HepG2 (cell line): ENCODE measurements at regions not wholly inside any gene's neighbourhood (a gene's known extent, or its start where the extent isn't known, plus 50 kb on each side); places are given as distances from the start of the nearest gene placed in this dataset.

Experiments
- ATAC-seq: fragments of 200-7000 bp; cut with Tn5 transposase; 3 replicates; pipeline ENCODE4 v1.9.1; 2020; ENCODE audit warnings: mild to moderate bottlenecking, moderate library complexity
- BruUV-seq: library from RNA; stranded (reverse); fragments of 400-500 nt; replicated peaks from 2 replicates; lab custom pipeline; 2021; lab: Mats Ljungman, UMichigan
- CTCF ChIA-PET: fragments of 300-600 bp; formaldehyde crosslinking; extraction: SDS; loops from one replicate; lab custom pipeline; 2021; ENCODE audit warnings: low total read pairs, inconsistent platforms, low intra/inter-chr PET ratio; lab: Yijun Ruan, JAX
- POLR2A ChIA-PET: fragments of 350-600 bp; sonication (Branson Sonifier 250); formaldehyde crosslinking; loops from one replicate; lab custom pipeline; 2020; ENCODE audit warnings: antibody characterized with exemption, inconsistent platforms; lab: Yijun Ruan, JAX
- DNase-seq: peaks from one replicate; pipeline ENCODE4 v3.0.0-alpha.2; 2015; ENCODE audit warnings: low spot score
- FAIRE-seq: peaks from 3 replicates; lab custom pipeline; 2011; peaks lifted over from hg19 to GRCh38; lab: Jason Lieb, UNC
- H2AFZ ChIP-seq: one replicate; pipeline ENCODE4 v1.6.1; 2011; ENCODE audit warnings: low read length, inconsistent platforms
- H3K27ac ChIP-seq: fragments of 300-600 bp; 3 replicates; pipeline ENCODE4 v1.8.0; 2011; ENCODE audit warnings: mixed run types, mild to moderate bottlenecking, mixed read lengths, low read length, inconsistent platforms; ENCODE audit not compliant: insufficient read depth; ENCODE audit errors: extremely low read length
- H3K27me3 ChIP-seq, 2 experiments: fragments of 200-600 bp in 1 of 2; 2 replicates in 1 of 2; 3 replicates in 1 of 2; pipeline versions ENCODE4 v1.6.0 to v1.8.0; 2011; ENCODE audit warnings: low read length in 2 of 2, mild to moderate bottlenecking in 2 of 2, moderate library complexity in 2 of 2, inconsistent platforms in 1 of 2; ENCODE audit not compliant: insufficient read depth in 2 of 2, control insufficient read depth in 1 of 2
- H3K36me3 ChIP-seq, 2 experiments: fragments of 200-600 bp in 1 of 2; replicated peaks in 1 of 2; 2 replicates in 1 of 2; 3 replicates in 1 of 2; pipeline versions ENCODE4 v1.5.1 to v1.8.0; 2011; ENCODE audit warnings: low read length in 2 of 2, inconsistent platforms in 1 of 2; ENCODE audit not compliant: insufficient read depth in 2 of 2, control insufficient read depth in 1 of 2
- H3K4me1 ChIP-seq: 2 replicates; pipeline ENCODE4 v1.5.1; 2012; ENCODE audit warnings: low read length, inconsistent platforms; ENCODE audit not compliant: insufficient read depth
- H3K4me2 ChIP-seq: 2 replicates; pipeline ENCODE4 v1.6.0; 2011; ENCODE audit warnings: low read depth, low read length, inconsistent platforms
- H3K4me3 ChIP-seq, 3 experiments: fragments of 200-600 bp in 1 of 3; sonication (generic), shearing (Covaris generic) in 1 of 3; replicated peaks in 1 of 3; 2 replicates each; pipeline ENCODE4 v1.5.1; 2011 to 2016; ENCODE audit warnings: low read length in 3 of 3, inconsistent platforms in 2 of 3, low read depth in 2 of 3, mild to moderate bottlenecking in 2 of 3, control low read depth in 1 of 3, mixed read lengths in 1 of 3; ENCODE audit not compliant: insufficient read depth in 1 of 3
- H3K79me2 ChIP-seq: one replicate; pipeline ENCODE4 v1.6.1; 2011; ENCODE audit warnings: low read length, inconsistent platforms; ENCODE audit not compliant: insufficient read depth
- H3K9ac ChIP-seq: 2 replicates; pipeline ENCODE4 v1.6.0; 2011; ENCODE audit warnings: mild to moderate bottlenecking, low read depth, low read length, inconsistent platforms; ENCODE audit not compliant: insufficient read depth
- H3K9me3 ChIP-seq: 2 replicates; pipeline ENCODE4 v1.5.1; 2012; ENCODE audit warnings: mild to moderate bottlenecking, low read length
- H4K20me1 ChIP-seq: 2 replicates; pipeline ENCODE4 v1.6.0; 2011; ENCODE audit warnings: inconsistent platforms, mild to moderate bottlenecking, low read length, moderate library complexity; ENCODE audit not compliant: insufficient read depth
- FOXJ3 ChIP-seq: sonication (generic); formaldehyde crosslinking; IDR thresholded peaks from 2 replicates; pipeline ENCODE4 v1.4.0; 2020; ENCODE audit warnings: missing genetic modification reagents, mild to moderate bottlenecking, borderline replicate concordance
- MAFF ChIP-seq: IDR thresholded peaks from 2 replicates; pipeline ENCODE4 v1.6.1; 2011; ENCODE audit warnings: low read depth, low read length, improper control_type of control experiment
- MAFK ChIP-seq, 2 experiments: IDR thresholded peaks in 1 of 2; conservative IDR thresholded peaks in 1 of 2; 2 replicates each; pipeline ENCODE4 v1.6.1; 2011; ENCODE audit warnings: improper control_type of control experiment in 2 of 2, low read length in 2 of 2
- NFE2L1 ChIP-seq: sonication (generic); formaldehyde crosslinking; IDR thresholded peaks from 2 replicates; pipeline ENCODE4 v1.4.0; 2020; ENCODE audit warnings: missing genetic modification reagents, mild to moderate bottlenecking, borderline replicate concordance
- SNAI1 ChIP-seq: sonication (generic); formaldehyde crosslinking; IDR thresholded peaks from 2 replicates; pipeline ENCODE4 v1.5.0; 2020; ENCODE audit warnings: mild to moderate bottlenecking, missing genetic modification reagents, borderline replicate concordance
- ZBTB44 ChIP-seq: sonication (generic); formaldehyde crosslinking; IDR thresholded peaks from 2 replicates; pipeline ENCODE4 v1.4.0; 2020; ENCODE audit warnings: missing genetic modification reagents
- ZNF558 ChIP-seq: sonication (generic); formaldehyde crosslinking; IDR thresholded peaks from 2 replicates; pipeline ENCODE4 v1.9.0; 2022; ENCODE audit warnings: mild to moderate bottlenecking, missing genetic modification reagents, borderline replicate concordance
- ZNF652 ChIP-seq: IDR thresholded peaks from 2 replicates; pipeline ENCODE4 v1.6.1; 2016; ENCODE audit warnings: low read depth, borderline replicate concordance
- ZNF687 ChIP-seq: sonication (generic); formaldehyde crosslinking; IDR thresholded peaks from 2 replicates; pipeline ENCODE4 v1.5.1; 2020; ENCODE audit warnings: mild to moderate bottlenecking, missing genetic modification reagents, moderate library complexity
- WGBS: methylation state at CpG from one replicate; pipeline ENCODE4 v1.1.6; 2017; ENCODE audit warnings: low lambda C conversion rate; 5-methylcytosine and 5-hydroxymethylcytosine counted together
- in situ Hi-C: cut with HindIII; loops from 2 replicates; pipeline ENCODE4 v1.10.0; 2017; ENCODE audit warnings: low pct_unique_long_range_greater_than_20kb; ENCODE audit not compliant: extremely low pct_ligation_motif_present
- intact Hi-C: fragments of 100-400 bp; cut with micrococcal nuclease; formaldehyde crosslinking; loops from one replicate; pipeline ENCODE4 v1.10.0; 2022; ENCODE audit not compliant: unreplicated experiment

DNA sequence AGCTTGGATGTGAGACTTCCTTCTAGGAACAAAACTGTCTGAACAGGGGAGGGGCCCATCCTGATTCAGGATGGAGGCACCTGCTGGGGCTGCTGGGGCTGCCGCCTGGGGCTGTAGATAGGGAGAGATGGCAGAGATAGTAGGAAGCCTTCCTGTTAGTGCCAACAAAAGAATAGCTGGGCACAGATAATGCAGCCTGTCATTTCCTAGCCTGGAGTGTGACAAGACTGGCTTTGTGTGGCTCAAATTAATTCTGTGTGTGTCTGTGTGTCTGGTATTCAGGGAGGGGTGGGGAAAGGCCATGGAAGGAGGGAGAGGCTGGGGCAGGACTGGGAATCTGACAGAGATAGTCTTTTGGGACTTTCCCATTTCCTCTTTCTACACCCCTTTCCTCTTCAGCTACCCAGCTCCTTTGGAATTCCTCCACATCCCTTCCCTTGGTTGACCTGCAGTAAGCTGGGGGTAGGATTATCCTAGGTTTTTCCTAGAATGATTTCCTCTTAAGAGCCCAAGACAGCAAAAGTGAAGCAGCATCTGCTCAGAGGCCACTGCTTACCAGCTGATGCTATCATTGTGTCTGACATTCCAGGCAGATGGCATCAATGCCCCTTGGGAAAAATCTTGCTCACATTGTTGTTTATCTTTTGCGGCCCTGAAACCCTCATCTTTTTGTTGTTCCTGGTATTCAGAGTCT lies 144.9 kb upstream of the LHCGR start (continued):
- TF ChIP-seq SNAI1 (CRISPR knock-in tag) (no peak), ZNF652 (CRISPR knock-in tag) (no peak)

DNA sequence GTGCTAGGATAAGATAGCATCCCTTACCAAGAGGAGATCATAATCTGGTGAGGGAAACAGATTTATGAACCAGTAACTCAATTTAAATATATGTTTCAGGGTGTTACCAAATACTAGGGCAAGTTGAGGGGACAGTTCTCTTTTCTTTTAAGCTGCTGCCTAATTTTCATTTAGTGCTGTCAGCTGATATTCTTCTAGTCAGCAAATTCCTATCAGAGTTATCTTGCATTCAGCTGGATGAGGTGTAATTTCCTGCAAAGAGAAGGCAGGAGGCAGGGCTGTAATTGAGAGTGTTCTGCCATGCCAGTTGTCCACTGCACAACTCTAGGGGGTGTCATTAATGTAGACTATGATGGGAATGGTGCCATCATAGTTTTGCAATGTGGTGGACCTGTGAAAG lies 141.3 kb upstream of the LHCGR start:
- in situ Hi-C loops, result no loop called here
- DNase-seq, result no peak
- no peak for FAIRE-seq
- BruUV-seq, result no TSS peak
- H2AFZ ChIP-seq, result no peak overlapping the region
- H3K9me3 ChIP-seq, result no peaks in the 10 kb centered on the region
- H3K27ac ChIP-seq, result no peak overlapping the region
- H3K4me2 ChIP-seq, result no peak overlapping the region
- ATAC-seq, result no peak
- no peaks in the 10 kb centered on the region for H4K20me1 ChIP-seq
- intact Hi-C loops, result no loop called here
- TF ChIP-seq NFE2L1 (CRISPR knock-in tag), result no peak
- TF ChIP-seq MAFF, result peak; percentile 81
- TF ChIP-seq MAFK (conservative IDR thresholded peaks at IDR 0.05 in 1 of 2, IDR thresholded peaks at IDR 0.05 in 1 of 2; ENCODE audit: low read length in 2 of 2), result peak; percentile 82
- no peak overlapping the region for H3K9ac ChIP-seq
- H3K27me3 ChIP-seq, result no peaks in the 10 kb centered on the region
- no peak overlapping the region for H3K4me3 ChIP-seq
- no peaks in the 10 kb centered on the region for H3K4me1 ChIP-seq
- H3K79me2 ChIP-seq, result no peaks in the 10 kb centered on the region
- CTCF ChIA-PET, result no interaction called here
- POLR2A ChIA-PET, result no interaction called here
- no peaks in the 10 kb centered on the region for H3K36me3 ChIP-seq

DNA sequence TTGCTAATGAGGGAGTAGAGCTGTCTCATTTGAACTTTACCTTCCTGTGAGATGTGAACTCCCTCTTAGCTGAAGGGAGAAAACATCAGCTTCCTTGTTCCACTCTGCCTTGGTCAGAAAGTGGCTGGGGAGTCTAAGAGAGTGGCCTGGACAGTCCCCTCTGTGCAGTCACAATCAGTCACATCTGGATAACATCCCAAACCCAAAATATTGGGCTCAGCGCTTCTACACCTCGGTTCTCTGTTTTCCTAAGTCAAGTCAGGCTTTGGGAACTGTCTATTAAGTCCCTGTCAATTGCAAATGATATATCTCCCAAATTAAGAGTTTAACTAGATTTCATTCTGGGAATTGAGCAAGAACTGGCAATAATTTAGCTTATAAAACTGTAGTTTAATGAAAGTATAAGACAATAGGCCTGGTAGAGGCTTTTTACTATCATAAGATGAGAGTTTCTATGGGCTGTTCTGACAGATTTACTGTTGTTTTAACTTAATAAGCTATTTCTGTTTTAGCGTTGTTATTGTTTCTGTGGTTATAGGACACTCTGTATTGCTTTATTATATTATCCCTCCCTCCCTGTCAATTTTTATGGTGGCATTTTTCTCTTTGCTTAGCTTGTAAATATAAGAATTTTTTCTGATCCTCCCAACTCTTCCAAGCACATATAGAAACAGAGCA lies 135.1 kb upstream of the LHCGR start:
- intact Hi-C loops (no loop called here), in situ Hi-C loops (no loop called here)
- FAIRE-seq, result no peak
- BruUV-seq, result no TSS peak
- Histone ChIP-seq H3K79me2 (no peaks in the 10 kb centered on the region), H3K9me3 (no peaks in the 10 kb centered on the region), H4K20me1 (no peaks in the 10 kb centered on the region), H3K36me3 (no peaks in the 10 kb centered on the region), H3K4me3 (no peak overlapping the region), H3K27me3 (no peaks in the 10 kb centered on the region), H2AFZ (no peak overlapping the region), H3K27ac (no peak overlapping the region), H3K9ac (no peak overlapping the region), H3K4me2 (no peak overlapping the region), H3K4me1 (no peaks in the 10 kb centered on the region)
- ChIA-PET POLR2A (no interaction called here), CTCF (no interaction called here)
- no peak for ATAC-seq
- DNase-seq, result no peak
- WGBS, result 7% methylated on average over 3 of the region's 3 CpGs
- TF ChIP-seq ZBTB44 (CRISPR knock-in tag) (no peak), ZNF558 (CRISPR knock-in tag) (no peak), FOXJ3 (no peak), ZNF687 (CRISPR knock-in tag) (no peak)
